HepG2 (cell line): ENCODE measurements at regions not wholly inside any gene's neighbourhood (a gene's known extent, or its start where the extent isn't known, plus 50 kb on each side); places are given as distances from the start of the nearest gene placed in this dataset.
A peak's percentile ranks its signal among the peaks of the same experiment; 100 is the strongest.

Experiments used
- ATAC-seq: fragments of 200-7000 bp; cut with Tn5 transposase; 3 replicates; pipeline ENCODE4 v1.9.1; 2020; ENCODE audit warnings: mild to moderate bottlenecking, moderate library complexity
- BruUV-seq: library from RNA; stranded (reverse); fragments of 400-500 nt; replicated peaks from 2 replicates; lab custom pipeline; 2021; lab: Mats Ljungman, UMichigan
- CTCF ChIA-PET: fragments of 300-600 bp; formaldehyde crosslinking; extraction: SDS; loops from one replicate; lab custom pipeline; 2021; ENCODE audit warnings: low total read pairs, inconsistent platforms, low intra/inter-chr PET ratio; lab: Yijun Ruan, JAX
- POLR2A ChIA-PET: fragments of 350-600 bp; sonication (Branson Sonifier 250); formaldehyde crosslinking; loops from one replicate; lab custom pipeline; 2020; ENCODE audit warnings: antibody characterized with exemption, inconsistent platforms; lab: Yijun Ruan, JAX
- DNase-seq: peaks from one replicate; pipeline ENCODE4 v3.0.0-alpha.2; 2015; ENCODE audit warnings: low spot score
- FAIRE-seq: peaks from 3 replicates; lab custom pipeline; 2011; peaks lifted over from hg19 to GRCh38; lab: Jason Lieb, UNC
- H2AFZ ChIP-seq: one replicate; pipeline ENCODE4 v1.6.1; 2011; ENCODE audit warnings: low read length, inconsistent platforms
- H3K27ac ChIP-seq: fragments of 300-600 bp; 3 replicates; pipeline ENCODE4 v1.8.0; 2011; ENCODE audit warnings: mixed run types, mild to moderate bottlenecking, mixed read lengths, low read length, inconsistent platforms; ENCODE audit not compliant: insufficient read depth; ENCODE audit errors: extremely low read length
- H3K27me3 ChIP-seq, 2 experiments: fragments of 200-600 bp in 1 of 2; 2 replicates in 1 of 2; 3 replicates in 1 of 2; pipeline versions ENCODE4 v1.6.0 to v1.8.0; 2011; ENCODE audit warnings: low read length in 2 of 2, mild to moderate bottlenecking in 2 of 2, moderate library complexity in 2 of 2, inconsistent platforms in 1 of 2; ENCODE audit not compliant: insufficient read depth in 2 of 2, control insufficient read depth in 1 of 2
- H3K36me3 ChIP-seq, 2 experiments: fragments of 200-600 bp in 1 of 2; replicated peaks in 1 of 2; 2 replicates in 1 of 2; 3 replicates in 1 of 2; pipeline versions ENCODE4 v1.5.1 to v1.8.0; 2011; ENCODE audit warnings: low read length in 2 of 2, inconsistent platforms in 1 of 2; ENCODE audit not compliant: insufficient read depth in 2 of 2, control insufficient read depth in 1 of 2
- H3K4me1 ChIP-seq: 2 replicates; pipeline ENCODE4 v1.5.1; 2012; ENCODE audit warnings: low read length, inconsistent platforms; ENCODE audit not compliant: insufficient read depth
- H3K4me2 ChIP-seq: 2 replicates; pipeline ENCODE4 v1.6.0; 2011; ENCODE audit warnings: low read depth, low read length, inconsistent platforms
- H3K4me3 ChIP-seq, 3 experiments: fragments of 200-600 bp in 1 of 3; sonication (generic), shearing (Covaris generic) in 1 of 3; replicated peaks in 1 of 3; 2 replicates each; pipeline ENCODE4 v1.5.1; 2011 to 2016; ENCODE audit warnings: low read length in 3 of 3, inconsistent platforms in 2 of 3, low read depth in 2 of 3, mild to moderate bottlenecking in 2 of 3, control low read depth in 1 of 3, mixed read lengths in 1 of 3; ENCODE audit not compliant: insufficient read depth in 1 of 3
- H3K79me2 ChIP-seq: one replicate; pipeline ENCODE4 v1.6.1; 2011; ENCODE audit warnings: low read length, inconsistent platforms; ENCODE audit not compliant: insufficient read depth
- H3K9ac ChIP-seq: 2 replicates; pipeline ENCODE4 v1.6.0; 2011; ENCODE audit warnings: mild to moderate bottlenecking, low read depth, low read length, inconsistent platforms; ENCODE audit not compliant: insufficient read depth
- H3K9me3 ChIP-seq: 2 replicates; pipeline ENCODE4 v1.5.1; 2012; ENCODE audit warnings: mild to moderate bottlenecking, low read length
- H4K20me1 ChIP-seq: 2 replicates; pipeline ENCODE4 v1.6.0; 2011; ENCODE audit warnings: inconsistent platforms, mild to moderate bottlenecking, low read length, moderate library complexity; ENCODE audit not compliant: insufficient read depth
- AGO2 ChIP-seq: fragments of 200-400 bp; formaldehyde crosslinking; optimal IDR thresholded peaks from 2 replicates; pipeline ENCODE3; 2017; ENCODE audit warnings: mild to moderate bottlenecking, low read depth, low read length, moderate library complexity
- EP300 ChIP-seq, 3 experiments: sonication (generic) in 1 of 3; formaldehyde crosslinking in 1 of 3; IDR thresholded peaks; 2 replicates each; pipeline versions ENCODE4 v1.5.1 to v1.6.1; 2011 to 2020; ENCODE audit warnings: low read depth in 2 of 3, low read length in 2 of 3, borderline replicate concordance in 1 of 3, improper control_type of control experiment in 1 of 3, mild to moderate bottlenecking in 1 of 3, missing genetic modification reagents in 1 of 3, moderate library complexity in 1 of 3
- MAFF ChIP-seq: IDR thresholded peaks from 2 replicates; pipeline ENCODE4 v1.6.1; 2011; ENCODE audit warnings: low read depth, low read length, improper control_type of control experiment
- MAFK ChIP-seq, 2 experiments: IDR thresholded peaks in 1 of 2; conservative IDR thresholded peaks in 1 of 2; 2 replicates each; pipeline ENCODE4 v1.6.1; 2011; ENCODE audit warnings: improper control_type of control experiment in 2 of 2, low read length in 2 of 2
- NFE2L1 ChIP-seq: sonication (generic); formaldehyde crosslinking; IDR thresholded peaks from 2 replicates; pipeline ENCODE4 v1.4.0; 2020; ENCODE audit warnings: missing genetic modification reagents, mild to moderate bottlenecking, borderline replicate concordance
- ZNF253 ChIP-seq: sonication (generic); formaldehyde crosslinking; IDR thresholded peaks from 2 replicates; pipeline ENCODE4 v1.8.0; 2022; ENCODE audit warnings: mild to moderate bottlenecking, missing genetic modification reagents, borderline replicate concordance
- ZNF878 ChIP-seq: sonication (generic); formaldehyde crosslinking; IDR thresholded peaks from 2 replicates; pipeline ENCODE4 v1.8.1; 2023; ENCODE audit warnings: mild to moderate bottlenecking, missing genetic modification reagents, moderate library complexity
- WGBS: methylation state at CpG from one replicate; pipeline ENCODE4 v1.1.6; 2017; ENCODE audit warnings: low lambda C conversion rate; 5-methylcytosine and 5-hydroxymethylcytosine counted together
- in situ Hi-C: cut with HindIII; loops from 2 replicates; pipeline ENCODE4 v1.10.0; 2017; ENCODE audit warnings: low pct_unique_long_range_greater_than_20kb; ENCODE audit not compliant: extremely low pct_ligation_motif_present
- intact Hi-C: fragments of 100-400 bp; cut with micrococcal nuclease; formaldehyde crosslinking; loops from one replicate; pipeline ENCODE4 v1.10.0; 2022; ENCODE audit not compliant: unreplicated experiment
- TF ChIP-seq, protein P1 (sequence below): sonication (generic); formaldehyde crosslinking; IDR thresholded peaks from 2 replicates; pipeline ENCODE4 v1.5.1; 2020; ENCODE audit warnings: missing genetic modification reagents, mild to moderate bottlenecking, borderline replicate concordance
- TF ChIP-seq, protein P2 (sequence below): sonication (generic); formaldehyde crosslinking; IDR thresholded peaks from 2 replicates; pipeline ENCODE4 v1.4.0; 2020; ENCODE audit warnings: mild to moderate bottlenecking, missing genetic modification reagents, borderline replicate concordance
- TF ChIP-seq, protein P3 (sequence below): sonication (generic); formaldehyde crosslinking; IDR thresholded peaks from 2 replicates; pipeline ENCODE4 v1.5.0; 2020; ENCODE audit warnings: mild to moderate bottlenecking, missing genetic modification reagents
- TF ChIP-seq, protein P4 (sequence below): sonication (generic); formaldehyde crosslinking; IDR thresholded peaks from 2 replicates; pipeline ENCODE4 v1.4.0; 2020; ENCODE audit warnings: missing genetic modification reagents

DNA sequence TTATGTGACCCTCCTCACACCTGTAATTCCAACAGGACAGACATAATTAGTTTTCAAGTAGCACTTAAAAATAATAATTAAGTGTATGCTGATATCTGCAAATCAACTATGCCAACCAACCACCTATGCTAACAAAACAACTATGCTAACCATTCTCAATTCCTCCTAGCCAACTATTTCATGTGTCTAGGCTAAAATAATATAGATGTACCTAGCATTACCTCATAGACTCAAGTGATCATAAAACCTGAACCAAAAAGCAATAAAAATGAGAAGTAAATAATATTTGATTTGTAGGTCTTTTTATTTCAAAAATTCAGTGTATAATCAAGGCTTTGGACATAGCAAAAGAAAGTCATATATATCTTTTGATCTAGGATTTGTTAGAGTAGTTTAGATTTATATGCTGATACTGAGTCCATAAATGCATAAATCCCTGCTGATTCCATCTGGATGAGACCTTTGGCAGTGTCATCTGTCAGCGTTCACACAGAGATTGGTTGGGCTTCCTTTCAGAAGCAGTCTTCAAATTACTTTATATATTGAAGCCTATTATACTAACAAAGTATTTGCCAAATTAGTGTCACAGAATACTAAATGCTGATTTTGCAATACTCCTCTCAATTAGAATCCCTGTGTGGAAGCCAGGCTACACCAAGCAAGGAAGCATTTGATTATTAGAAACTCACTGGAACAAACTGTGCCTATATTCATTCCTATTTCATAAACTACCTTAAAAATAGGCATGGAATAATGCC is 101.4 kb upstream of the PPM1H start:
- BruUV-seq = no TSS peak
- CTCF ChIA-PET = no interaction called here
- H4K20me1 ChIP-seq = no peaks in the 10 kb centered on the region
- H3K27me3 ChIP-seq = peaks cover 0 to 4% of the 10 kb centered on the region in 2 experiments; a peak in 1 of 5 replicates
- no peak overlapping the region for H2AFZ ChIP-seq
- H3K4me3 ChIP-seq = no peak overlapping the region
- WGBS = 0% methylated on average over 1 of the region's 1 CpG
- no peaks in the 10 kb centered on the region for H3K9me3 ChIP-seq
- no peaks in the 10 kb centered on the region for H3K79me2 ChIP-seq
- H3K9ac ChIP-seq = no peak overlapping the region
- no peaks in the 10 kb centered on the region for H3K36me3 ChIP-seq
- no peaks in the 10 kb centered on the region for H3K4me1 ChIP-seq
- no peak overlapping the region for H3K4me2 ChIP-seq
- in situ Hi-C loops (no loop called here), intact Hi-C loops (no loop called here)
- DNase-seq (no peak), FAIRE-seq (no peak), ATAC-seq (no peak)
- POLR2A ChIA-PET = no interaction called here
- H3K27ac ChIP-seq = no peak overlapping the region
- TF ChIP-seq, protein P1, sequence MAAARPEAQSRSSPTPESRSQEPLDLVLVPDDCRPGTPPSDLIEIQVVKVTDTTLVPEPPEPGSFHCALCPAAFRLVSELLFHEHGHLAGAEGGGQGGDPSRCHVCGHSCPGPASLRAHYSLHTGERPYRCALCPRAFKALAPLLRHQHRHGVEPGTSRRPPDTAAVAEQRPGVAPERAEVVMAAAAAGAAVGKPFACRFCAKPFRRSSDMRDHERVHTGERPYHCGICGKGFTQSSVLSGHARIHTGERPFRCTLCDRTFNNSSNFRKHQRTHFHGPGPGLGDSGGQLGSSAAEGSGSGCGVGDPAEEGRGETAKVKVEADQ (CRISPR knock-in tag) = no peak
- TF ChIP-seq EP300 (IDR thresholded peaks at IDR 0.05; ENCODE audit: low read depth in 2 of 2, low read length in 2 of 2) (no peak), EP300 (CRISPR knock-in tag; IDR thresholded peaks at IDR 0.05; ENCODE audit: borderline replicate concordance) (no peak), MAFK (conservative IDR thresholded peaks at IDR 0.05 in 1 of 2, IDR thresholded peaks at IDR 0.05 in 1 of 2; ENCODE audit: low read length in 2 of 2) (peak; percentile 8 to 53; a peak in 1 of 4 replicates), ZNF253 (CRISPR knock-in tag) (no peak), AGO2 (no peak), MAFF (peak; percentile 37), NFE2L1 (CRISPR knock-in tag) (no peak), ZNF878 (CRISPR knock-in tag) (no peak)
- TF ChIP-seq, protein P2, sequence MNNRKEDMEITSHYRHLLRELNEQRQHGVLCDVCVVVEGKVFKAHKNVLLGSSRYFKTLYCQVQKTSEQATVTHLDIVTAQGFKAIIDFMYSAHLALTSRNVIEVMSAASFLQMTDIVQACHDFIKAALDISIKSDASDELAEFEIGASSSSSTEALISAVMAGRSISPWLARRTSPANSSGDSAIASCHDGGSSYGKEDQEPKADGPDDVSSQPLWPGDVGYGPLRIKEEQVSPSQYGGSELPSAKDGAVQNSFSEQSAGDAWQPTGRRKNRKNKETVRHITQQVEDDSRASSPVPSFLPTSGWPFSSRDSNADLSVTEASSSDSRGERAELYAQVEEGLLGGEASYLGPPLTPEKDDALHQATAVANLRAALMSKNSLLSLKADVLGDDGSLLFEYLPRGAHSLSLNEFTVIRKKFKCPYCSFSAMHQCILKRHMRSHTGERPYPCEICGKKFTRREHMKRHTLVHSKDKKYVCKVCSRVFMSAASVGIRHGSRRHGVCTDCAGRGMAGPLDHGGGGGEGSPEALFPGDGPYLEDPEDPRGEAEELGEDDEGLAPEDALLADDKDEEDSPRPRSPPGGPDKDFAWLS (CRISPR knock-in tag) = no peak
- TF ChIP-seq, protein P3, sequence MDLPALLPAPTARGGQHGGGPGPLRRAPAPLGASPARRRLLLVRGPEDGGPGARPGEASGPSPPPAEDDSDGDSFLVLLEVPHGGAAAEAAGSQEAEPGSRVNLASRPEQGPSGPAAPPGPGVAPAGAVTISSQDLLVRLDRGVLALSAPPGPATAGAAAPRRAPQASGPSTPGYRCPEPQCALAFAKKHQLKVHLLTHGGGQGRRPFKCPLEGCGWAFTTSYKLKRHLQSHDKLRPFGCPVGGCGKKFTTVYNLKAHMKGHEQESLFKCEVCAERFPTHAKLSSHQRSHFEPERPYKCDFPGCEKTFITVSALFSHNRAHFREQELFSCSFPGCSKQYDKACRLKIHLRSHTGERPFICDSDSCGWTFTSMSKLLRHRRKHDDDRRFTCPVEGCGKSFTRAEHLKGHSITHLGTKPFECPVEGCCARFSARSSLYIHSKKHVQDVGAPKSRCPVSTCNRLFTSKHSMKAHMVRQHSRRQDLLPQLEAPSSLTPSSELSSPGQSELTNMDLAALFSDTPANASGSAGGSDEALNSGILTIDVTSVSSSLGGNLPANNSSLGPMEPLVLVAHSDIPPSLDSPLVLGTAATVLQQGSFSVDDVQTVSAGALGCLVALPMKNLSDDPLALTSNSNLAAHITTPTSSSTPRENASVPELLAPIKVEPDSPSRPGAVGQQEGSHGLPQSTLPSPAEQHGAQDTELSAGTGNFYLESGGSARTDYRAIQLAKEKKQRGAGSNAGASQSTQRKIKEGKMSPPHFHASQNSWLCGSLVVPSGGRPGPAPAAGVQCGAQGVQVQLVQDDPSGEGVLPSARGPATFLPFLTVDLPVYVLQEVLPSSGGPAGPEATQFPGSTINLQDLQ (CRISPR knock-in tag) = no peak
- TF ChIP-seq, protein P4, sequence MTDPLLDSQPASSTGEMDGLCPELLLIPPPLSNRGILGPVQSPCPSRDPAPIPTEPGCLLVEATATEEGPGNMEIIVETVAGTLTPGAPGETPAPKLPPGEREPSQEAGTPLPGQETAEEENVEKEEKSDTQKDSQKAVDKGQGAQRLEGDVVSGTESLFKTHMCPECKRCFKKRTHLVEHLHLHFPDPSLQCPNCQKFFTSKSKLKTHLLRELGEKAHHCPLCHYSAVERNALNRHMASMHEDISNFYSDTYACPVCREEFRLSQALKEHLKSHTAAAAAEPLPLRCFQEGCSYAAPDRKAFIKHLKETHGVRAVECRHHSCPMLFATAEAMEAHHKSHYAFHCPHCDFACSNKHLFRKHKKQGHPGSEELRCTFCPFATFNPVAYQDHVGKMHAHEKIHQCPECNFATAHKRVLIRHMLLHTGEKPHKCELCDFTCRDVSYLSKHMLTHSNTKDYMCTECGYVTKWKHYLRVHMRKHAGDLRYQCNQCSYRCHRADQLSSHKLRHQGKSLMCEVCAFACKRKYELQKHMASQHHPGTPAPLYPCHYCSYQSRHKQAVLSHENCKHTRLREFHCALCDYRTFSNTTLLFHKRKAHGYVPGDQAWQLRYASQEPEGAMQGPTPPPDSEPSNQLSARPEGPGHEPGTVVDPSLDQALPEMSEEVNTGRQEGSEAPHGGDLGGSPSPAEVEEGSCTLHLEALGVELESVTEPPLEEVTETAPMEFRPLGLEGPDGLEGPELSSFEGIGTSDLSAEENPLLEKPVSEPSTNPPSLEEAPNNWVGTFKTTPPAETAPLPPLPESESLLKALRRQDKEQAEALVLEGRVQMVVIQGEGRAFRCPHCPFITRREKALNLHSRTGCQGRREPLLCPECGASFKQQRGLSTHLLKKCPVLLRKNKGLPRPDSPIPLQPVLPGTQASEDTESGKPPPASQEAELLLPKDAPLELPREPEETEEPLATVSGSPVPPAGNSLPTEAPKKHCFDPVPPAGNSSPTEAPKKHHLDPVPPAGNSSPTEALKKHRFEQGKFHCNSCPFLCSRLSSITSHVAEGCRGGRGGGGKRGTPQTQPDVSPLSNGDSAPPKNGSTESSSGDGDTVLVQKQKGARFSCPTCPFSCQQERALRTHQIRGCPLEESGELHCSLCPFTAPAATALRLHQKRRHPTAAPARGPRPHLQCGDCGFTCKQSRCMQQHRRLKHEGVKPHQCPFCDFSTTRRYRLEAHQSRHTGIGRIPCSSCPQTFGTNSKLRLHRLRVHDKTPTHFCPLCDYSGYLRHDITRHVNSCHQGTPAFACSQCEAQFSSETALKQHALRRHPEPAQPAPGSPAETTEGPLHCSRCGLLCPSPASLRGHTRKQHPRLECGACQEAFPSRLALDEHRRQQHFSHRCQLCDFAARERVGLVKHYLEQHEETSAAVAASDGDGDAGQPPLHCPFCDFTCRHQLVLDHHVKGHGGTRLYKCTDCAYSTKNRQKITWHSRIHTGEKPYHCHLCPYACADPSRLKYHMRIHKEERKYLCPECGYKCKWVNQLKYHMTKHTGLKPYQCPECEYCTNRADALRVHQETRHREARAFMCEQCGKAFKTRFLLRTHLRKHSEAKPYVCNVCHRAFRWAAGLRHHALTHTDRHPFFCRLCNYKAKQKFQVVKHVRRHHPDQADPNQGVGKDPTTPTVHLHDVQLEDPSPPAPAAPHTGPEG (CRISPR knock-in tag) = no peak
